Sigmoid colon (tissue), 6 donors: ENCODE measurements at regions not wholly inside any gene's neighbourhood (a gene's known extent, or its start where the extent isn't known, plus 50 kb on each side); places are given as distances from the start of the nearest gene placed in this dataset.

ENCODE experiments used
- DNase-seq: peaks from one replicate; pipeline ENCODE4 v3.0.0-alpha.2; 2019
- H3K27ac ChIP-seq, 4 donors: fragments of 200-600 bp; sonication (generic); one replicate each; pipeline ENCODE4 v1.5.1; 2016 to 2019; ENCODE audit warnings: mild to moderate bottlenecking in 1 of 4
- H3K27me3 ChIP-seq, 3 donors: fragments of 200-600 bp; sonication (generic); one replicate each; pipeline ENCODE4 v1.5.1; 2019; ENCODE audit warnings: mild to moderate bottlenecking in 1 of 3
- H3K36me3 ChIP-seq, 4 donors: fragments of 200-600 bp; sonication (generic); one replicate each; pipeline ENCODE4 v1.5.1; 2016 to 2019
- H3K4me1 ChIP-seq, 4 donors: fragments of 200-600 bp; sonication (generic); one replicate each; pipeline ENCODE4 v1.5.1; 2017 to 2019
- H3K4me3 ChIP-seq, 4 donors: fragments of 200-600 bp; sonication (generic); one replicate each; pipeline ENCODE4 v1.5.1; 2017 to 2019; ENCODE audit warnings: mild to moderate bottlenecking in 2 of 4, moderate library complexity in 1 of 4
- H3K9me3 ChIP-seq, 4 donors: fragments of 200-600 bp in 3 of 4; sonication (generic) in 3 of 4; one replicate each; pipeline versions ENCODE4 v1.5.1 to v1.6.1; 2013 to 2019
- EP300 ChIP-seq, 4 donors: sonication (generic); formaldehyde crosslinking; IDR thresholded peaks; one replicate each; pipeline ENCODE4 v1.6.1; 2017; ENCODE audit warnings: antibody characterized with exemption in 4 of 4
- POLR2A ChIP-seq, 2 donors: fragments of 450-650 bp; IDR thresholded peaks; one replicate each; pipeline ENCODE4 v1.6.1; 2016; ENCODE audit warnings: antibody characterized with exemption in 2 of 2, mild to moderate bottlenecking in 2 of 2, moderate library complexity in 2 of 2
- POLR2AphosphoS5 ChIP-seq, 4 donors: sonication (generic); formaldehyde crosslinking; IDR thresholded peaks; one replicate each; pipeline ENCODE4 v1.6.1; 2017; ENCODE audit warnings: antibody characterized with exemption in 4 of 4
- WGBS, 2 donors: extraction: QIAGEN DNeasy Blood & Tissue Kit; methylation state at CpG; one replicate each; pipeline ENCODE4 v1.1.7; 2013; 5-methylcytosine and 5-hydroxymethylcytosine counted together
- intact Hi-C: fragments of 100-400 bp; cut with DNase I; formaldehyde crosslinking; loops from one replicate; pipeline ENCODE4 v1.15.1; 2023
- TF ChIP-seq, protein P1 (sequence below), 4 experiments: fragments of 450-650 bp in 3 of 4; fragments of 200-600 bp in 1 of 4; IDR thresholded peaks; one replicate each; pipeline ENCODE4 v1.5.1; 2016 to 2019; ENCODE audit warnings: antibody characterized with exemption in 4 of 4, mild to moderate bottlenecking in 3 of 4, moderate library complexity in 2 of 4
- donor health status: healthy with polysubstance abuse.
- donor health status: healthy.

DNA sequence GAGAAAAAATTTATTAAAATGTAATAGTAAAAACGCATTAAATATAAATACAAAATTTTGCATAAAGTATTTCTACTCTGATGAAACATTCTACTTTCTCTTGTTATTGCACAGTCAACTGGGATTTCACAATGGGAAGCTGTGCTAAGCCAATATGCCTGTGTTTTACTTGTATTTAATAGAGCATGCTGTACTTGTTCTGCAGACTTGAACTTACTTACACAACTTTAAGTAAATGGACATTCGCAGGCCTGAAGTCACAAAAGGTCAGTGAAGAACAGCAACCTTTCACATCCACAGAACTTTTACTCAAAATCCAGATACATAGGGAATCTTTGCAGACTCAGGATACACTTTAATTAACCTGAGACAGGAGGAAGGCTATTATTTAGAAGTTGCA is 409.5 kb downstream of the BTBD3 start:
- Histone ChIP-seq H3K4me3 (no peak overlapping the region), H3K4me1 (no peaks in the 10 kb centered on the region), H3K9me3 (no peaks in the 10 kb centered on the region), H3K27me3 (no peaks in the 10 kb centered on the region), H3K36me3 (no peaks in the 10 kb centered on the region), H3K27ac (no peak overlapping the region)
- intact Hi-C loops: no loop called here
- no peak for DNase-seq
- WGBS, 2 donors: 92 to 94% methylated on average over 2 of the region's 2 CpGs
- TF ChIP-seq POLR2AphosphoS5 (IDR thresholded peaks at IDR 0.05) (no peak), POLR2A (IDR thresholded peaks at IDR 0.05) (no peak), EP300 (IDR thresholded peaks at IDR 0.05) (no peak)
- TF ChIP-seq, protein P1, sequence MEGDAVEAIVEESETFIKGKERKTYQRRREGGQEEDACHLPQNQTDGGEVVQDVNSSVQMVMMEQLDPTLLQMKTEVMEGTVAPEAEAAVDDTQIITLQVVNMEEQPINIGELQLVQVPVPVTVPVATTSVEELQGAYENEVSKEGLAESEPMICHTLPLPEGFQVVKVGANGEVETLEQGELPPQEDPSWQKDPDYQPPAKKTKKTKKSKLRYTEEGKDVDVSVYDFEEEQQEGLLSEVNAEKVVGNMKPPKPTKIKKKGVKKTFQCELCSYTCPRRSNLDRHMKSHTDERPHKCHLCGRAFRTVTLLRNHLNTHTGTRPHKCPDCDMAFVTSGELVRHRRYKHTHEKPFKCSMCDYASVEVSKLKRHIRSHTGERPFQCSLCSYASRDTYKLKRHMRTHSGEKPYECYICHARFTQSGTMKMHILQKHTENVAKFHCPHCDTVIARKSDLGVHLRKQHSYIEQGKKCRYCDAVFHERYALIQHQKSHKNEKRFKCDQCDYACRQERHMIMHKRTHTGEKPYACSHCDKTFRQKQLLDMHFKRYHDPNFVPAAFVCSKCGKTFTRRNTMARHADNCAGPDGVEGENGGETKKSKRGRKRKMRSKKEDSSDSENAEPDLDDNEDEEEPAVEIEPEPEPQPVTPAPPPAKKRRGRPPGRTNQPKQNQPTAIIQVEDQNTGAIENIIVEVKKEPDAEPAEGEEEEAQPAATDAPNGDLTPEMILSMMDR (IDR thresholded peaks at IDR 0.05): no peak

DNA sequence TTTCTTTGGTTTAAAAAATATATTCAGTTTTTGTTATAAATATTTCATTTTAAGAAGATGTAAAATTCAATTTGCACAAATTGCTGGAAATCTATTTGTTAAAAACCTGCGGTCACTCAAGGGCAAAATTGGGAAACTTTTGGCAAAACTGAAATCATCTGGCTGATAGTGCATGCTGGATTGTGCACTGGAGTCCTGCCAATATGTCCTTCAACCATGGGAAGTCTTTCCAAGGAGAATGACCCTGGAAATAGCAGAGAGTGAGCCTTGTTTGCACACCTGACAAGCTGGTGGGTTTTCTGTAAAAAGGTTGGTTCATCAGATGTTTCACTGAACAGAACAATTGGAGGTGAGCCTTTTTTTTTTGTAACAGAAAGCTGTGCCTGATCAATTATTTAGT is 413.5 kb downstream of the BTBD3 start:
- H3K27ac ChIP-seq: no peak overlapping the region
- intact Hi-C loops: no loop called here
- H3K9me3 ChIP-seq: no peaks in the 10 kb centered on the region
- TF ChIP-seq, protein P1 (IDR thresholded peaks at IDR 0.05): no peak
- no peaks in the 10 kb centered on the region for H3K36me3 ChIP-seq
- H3K27me3 ChIP-seq: no peaks in the 10 kb centered on the region
- H3K4me1 ChIP-seq: no peaks in the 10 kb centered on the region
- DNase-seq: no peak
- 91 to 95% methylated on average over 1 of the region's 1 CpG for whole genome bisulfite sequencing, 2 donors
- no peak overlapping the region for H3K4me3 ChIP-seq

DNA sequence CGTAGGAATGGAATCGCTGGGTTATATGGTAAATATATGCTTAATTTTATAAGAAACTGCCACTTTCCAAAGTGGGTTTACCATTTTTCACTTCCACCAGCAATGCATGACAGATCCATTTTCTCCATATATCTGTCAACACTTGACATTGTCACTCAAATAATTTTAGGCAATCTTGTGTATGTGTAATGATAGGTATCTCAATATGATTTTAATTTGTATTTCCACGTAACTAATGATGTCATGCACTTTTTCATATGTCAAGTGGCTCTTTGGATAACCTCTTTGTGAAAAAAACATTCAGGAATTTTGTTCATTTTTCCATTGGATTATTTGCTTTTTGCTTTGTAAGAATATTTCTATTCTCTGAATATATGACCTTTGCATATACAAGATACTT is 419.9 kb downstream of the BTBD3 start:
- 78 to 95% methylated on average over 3 of the region's 3 CpGs for WGBS, 2 donors
- Histone ChIP-seq H3K9me3 (no peaks in the 10 kb centered on the region), H3K4me3 (no peak overlapping the region), H3K4me1 (no peaks in the 10 kb centered on the region), H3K36me3 (no peaks in the 10 kb centered on the region), H3K27ac (no peak overlapping the region), H3K27me3 (no peaks in the 10 kb centered on the region)
- TF ChIP-seq POLR2A (IDR thresholded peaks at IDR 0.05) (no peak), EP300 (IDR thresholded peaks at IDR 0.05) (no peak), POLR2AphosphoS5 (IDR thresholded peaks at IDR 0.05) (no peak)
- TF ChIP-seq, protein P1 (IDR thresholded peaks at IDR 0.05): no peak
- intact Hi-C loops: no loop called here
- DNase-seq: no peak

DNA sequence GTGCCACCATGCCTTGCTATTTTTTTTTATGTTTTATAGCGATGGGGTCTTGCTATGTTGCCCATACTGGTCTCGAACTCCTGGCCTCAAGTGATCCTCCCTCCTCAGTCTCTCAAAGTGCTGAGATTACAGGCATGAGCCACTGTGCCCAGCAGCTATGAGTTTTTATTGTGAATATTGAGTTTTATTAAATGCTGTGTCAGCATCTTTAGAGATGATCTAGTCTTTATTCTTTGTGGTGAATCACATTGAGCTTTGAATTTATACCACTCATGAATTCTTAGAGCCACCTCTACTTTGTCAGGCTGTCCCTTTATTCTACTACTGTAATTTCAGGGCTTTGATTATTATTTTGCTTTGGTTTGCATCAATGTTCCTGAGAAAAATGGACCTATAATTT is 428.3 kb downstream of the BTBD3 start:
- intact Hi-C loops: no loop called here
- TF ChIP-seq EP300 (IDR thresholded peaks at IDR 0.05): no peak
- TF ChIP-seq POLR2AphosphoS5 (IDR thresholded peaks at IDR 0.05): no peak
- TF ChIP-seq POLR2A (IDR thresholded peaks at IDR 0.05): no peak
- TF ChIP-seq, protein P1 (IDR thresholded peaks at IDR 0.05): no peak
- 95% methylated on average over 2 of the region's 2 CpGs for WGBS, 2 donors
- H3K27me3 ChIP-seq: no peaks in the 10 kb centered on the region
- H3K4me1 ChIP-seq: no peaks in the 10 kb centered on the region
- H3K4me3 ChIP-seq: no peak overlapping the region
- no peaks in the 10 kb centered on the region for H3K9me3 ChIP-seq
- DNase-seq: no peak
- H3K36me3 ChIP-seq: no peaks in the 10 kb centered on the region
- no peak overlapping the region for H3K27ac ChIP-seq

DNA sequence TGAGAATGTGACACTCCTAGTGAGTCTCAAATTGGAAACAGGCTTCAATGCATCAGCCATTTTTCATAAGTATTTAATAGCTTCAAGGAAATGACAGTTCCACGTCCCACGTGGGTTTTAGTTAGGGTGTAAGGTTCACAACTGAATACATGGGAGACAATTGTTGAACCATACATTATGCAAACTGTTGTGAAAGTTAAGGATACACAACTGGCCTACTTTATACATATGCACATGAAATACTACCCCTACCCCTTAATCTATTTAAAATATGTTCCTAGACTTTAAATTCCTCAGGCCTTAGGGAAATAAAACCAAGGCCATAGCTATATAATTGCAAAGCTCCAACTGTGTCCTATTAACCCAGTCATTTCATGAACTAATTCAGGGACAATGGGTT is 436.1 kb downstream of the BTBD3 start:
- Histone ChIP-seq H3K27ac (no peak overlapping the region), H3K4me3 (no peak overlapping the region), H3K4me1 (no peaks in the 10 kb centered on the region), H3K27me3 (no peaks in the 10 kb centered on the region), H3K36me3 (no peaks in the 10 kb centered on the region), H3K9me3 (no peaks in the 10 kb centered on the region)
- no peak for TF ChIP-seq POLR2AphosphoS5 (IDR thresholded peaks at IDR 0.05)
- TF ChIP-seq, protein P1 (IDR thresholded peaks at IDR 0.05): no peak
- TF ChIP-seq POLR2A (IDR thresholded peaks at IDR 0.05): no peak
- TF ChIP-seq EP300 (IDR thresholded peaks at IDR 0.05): no peak
- 73 to 89% methylated on average over 2 of the region's 2 CpGs for WGBS, 2 donors
- intact Hi-C loops: no loop called here
- no peak for DNase-seq
